ENCODE measurements at regions not wholly inside any gene's neighbourhood (a gene's known extent, or its start where the extent isn't known, plus 50 kb on each side); places are given as distances from the start of the nearest gene placed in this dataset.

- TF ChIP-seq CTCF (IDR thresholded peaks at IDR 0.05 in 2 of 3, conservative IDR thresholded peaks at IDR 0.05 in 1 of 3; ENCODE audit: control insufficient read depth in 2 of 3, extremely low read depth in 1 of 3, insufficient read depth in 1 of 3, low read depth in 3 of 3, low read length in 3 of 3) = no peak
- TF ChIP-seq ZNF217 (IDR thresholded peaks at IDR 0.05) = no peak
- TF ChIP-seq CBX5 (IDR thresholded peaks at IDR 0.05; ENCODE audit: low read depth) = no peak
These were observed 220.1 kb upstream of the TMEFF2 start (continued) for GRCh38 chr2:192414794-192415193.

GRCh38 chr2:192413812-192414681, 219.3 kb upstream of the TMEFF2 start:
- RAD21 ChIA-PET (ENCODE audit: unreplicated experiment) = no interaction called here
- no peak overlapping the region for H3K4me2 ChIP-seq (ENCODE audit: control insufficient read depth, insufficient read depth)
- BruUV-seq (replicated peaks) = no TSS peak
- 10% methylated on average over 13 of the region's 13 CpGs for WGBS (ENCODE audit: insufficient coverage, insufficient replicate concordance, low lambda C conversion rate, missing lambda C conversion rate)
- H3K9ac ChIP-seq (ENCODE audit: control insufficient read depth, insufficient read depth, low read length) = no peak overlapping the region
- H3K79me2 ChIP-seq (ENCODE audit: control insufficient read depth, insufficient read depth, low read length) = no peaks in the 10 kb centered on the region
- H3K4me3 ChIP-seq = no peak overlapping the region
- DNase-seq (ENCODE audit: low read depth, low spot score) (no peak), ATAC-seq (no peak; the same call in 2 of the 3 replicates), FAIRE-seq (no peak)
- no peak overlapping the region for H3K27ac ChIP-seq (ENCODE audit: control insufficient read depth, insufficient read depth)
- SMC1A ChIA-PET (ENCODE audit: uncharacterized antibody, unreplicated experiment) = no interaction called here
- no peak overlapping the region for H2AFZ ChIP-seq (ENCODE audit: control insufficient read depth, low read depth, low read length)
- H4K20me1 ChIP-seq (ENCODE audit: control insufficient read depth, insufficient read depth) = no peaks in the 10 kb centered on the region
- no peaks in the 10 kb centered on the region for H3K36me3 ChIP-seq (ENCODE audit: control insufficient read depth in 2 of 2, insufficient read depth in 2 of 2, low read length in 1 of 2)
- H3K27me3 ChIP-seq (replicated peaks in 1 of 2; ENCODE audit: control insufficient read depth in 2 of 2, insufficient read depth in 2 of 2, low read length in 1 of 2) = no peaks in the 10 kb centered on the region
- intact Hi-C loops (cut with micrococcal nuclease; ENCODE audit: unreplicated experiment) = no loop called here
- no peaks in the 10 kb centered on the region for H3K4me1 ChIP-seq (ENCODE audit: control insufficient read depth, insufficient read depth, low read length)
- POLR2A ChIA-PET = no interaction called here
- H3K9me3 ChIP-seq (replicated peaks; ENCODE audit: control insufficient read depth, insufficient read depth, low read length) = no peaks in the 10 kb centered on the region
- in situ Hi-C loops (cut with MboI) = no loop called here
- CTCF ChIA-PET = no interaction called here
- TF ChIP-seq TBL1XR1 (IDR thresholded peaks at IDR 0.05; ENCODE audit: low read depth, low read length) = no peak
- TF ChIP-seq MEF2A (IDR thresholded peaks at IDR 0.05; ENCODE audit: insufficient read depth, low read depth, low read length) = no peak
- no peak for TF ChIP-seq ELK1 (IDR thresholded peaks at IDR 0.05; ENCODE audit: low read depth, low read length)
- TF ChIP-seq PKNOX1 (IDR thresholded peaks at IDR 0.05) = no peak
- no peak for TF ChIP-seq TCF3 (IDR thresholded peaks at IDR 0.05; ENCODE audit: borderline replicate concordance, insufficient read depth, low read depth, low read length)
- no peak for TF ChIP-seq YBX1 (IDR thresholded peaks at IDR 0.05)
- TF ChIP-seq EZH2 (IDR thresholded peaks at IDR 0.05; ENCODE audit: borderline replicate concordance, control insufficient read depth, low read depth, low read length) = no peak
- TF ChIP-seq SIN3A (IDR thresholded peaks at IDR 0.05; ENCODE audit: low read depth, low read length) = no peak
- no peak for TF ChIP-seq ZNF24 (IDR thresholded peaks at IDR 0.05)
- TF ChIP-seq NKRF (conservative IDR thresholded peaks at IDR 0.05) = no peak
- TF ChIP-seq HDAC2 (IDR thresholded peaks at IDR 0.05) = no peak
- TF ChIP-seq BRCA1 (IDR thresholded peaks at IDR 0.05; ENCODE audit: low read depth, low read length) = no peak

Measured in GM12878 (cell line).